DMS79 (cell line): ENCODE measurements at regions not wholly inside any gene's neighbourhood (a gene's known extent, or its start where the extent isn't known, plus 50 kb on each side); places are given as distances from the start of the nearest gene placed in this dataset.
"Not testable (repeated sequence)": the region's sequence is repeated elsewhere in the genome, so short reads cannot be mapped to it uniquely, and the experiment has no call there.

Source experiments
- DNase-seq: peaks from one replicate; lab custom pipeline; 2025; lab: John Stamatoyannopoulos, UW

- no peak for DNase-seq
Measured at GRCh38 chr5:101643794-101644193, 652.3 kb downstream of the SLCO4C1 start.

GRCh38 chr5:101637599-101637998, 658.5 kb downstream of the SLCO4C1 start:
- no peak for DNase-seq

- not testable (repeated sequence) for DNase-seq
Measured at GRCh38 chr5:101627770-101628169, 668.3 kb downstream of the SLCO4C1 start.

- no peak for DNase-seq
Measured at GRCh38 chr5:101626572-101626971, 669.5 kb downstream of the SLCO4C1 start.

GRCh38 chr5:101611039-101611438, 685.0 kb downstream of the SLCO4C1 start:
- DNase-seq = no peak

- no peak for DNase-seq
Measured at GRCh38 chr5:101608322-101608721, 687.8 kb downstream of the SLCO4C1 start.

GRCh38 chr5:101605700-101606099, 690.4 kb downstream of the SLCO4C1 start:
- no peak for DNase-seq

GRCh38 chr5:101600614-101601013, 695.5 kb downstream of the SLCO4C1 start:
- no peak for DNase-seq

- DNase-seq = no peak
Measured at GRCh38 chr5:101590384-101590783, 687.3 kb upstream of the ST8SIA4 start.

- no peak for DNase-seq
Measured at GRCh38 chr5:101585366-101585765, 682.3 kb upstream of the ST8SIA4 start.

GRCh38 chr5:101580591-101580990, 677.5 kb upstream of the ST8SIA4 start:
- DNase-seq = no peak

GRCh38 chr5:101574017-101574416, 670.9 kb upstream of the ST8SIA4 start:
- no peak for DNase-seq

- no peak for DNase-seq
Measured at GRCh38 chr5:101561018-101561417, 657.9 kb upstream of the ST8SIA4 start.

- no peak for DNase-seq
Measured at GRCh38 chr5:101543780-101544179, 640.7 kb upstream of the ST8SIA4 start.

GRCh38 chr5:101539315-101539714, 636.2 kb upstream of the ST8SIA4 start:
- no peak for DNase-seq

GRCh38 chr5:101535626-101536025, 632.5 kb upstream of the ST8SIA4 start:
- no peak for DNase-seq

- no peak for DNase-seq
Measured at GRCh38 chr5:101534491-101535110, 631.5 kb upstream of the ST8SIA4 start.

GRCh38 chr5:101532430-101532829, 629.3 kb upstream of the ST8SIA4 start:
- no peak for DNase-seq

GRCh38 chr5:101531026-101531425, 627.9 kb upstream of the ST8SIA4 start:
- DNase-seq = no peak

GRCh38 chr5:101529094-101529493, 626.0 kb upstream of the ST8SIA4 start:
- not testable (repeated sequence) for DNase-seq

GRCh38 chr5:101520417-101520816, 617.3 kb upstream of the ST8SIA4 start:
- DNase-seq = no peak

- no peak for DNase-seq
Measured at GRCh38 chr5:101517795-101518194, 614.7 kb upstream of the ST8SIA4 start.

GRCh38 chr5:101515721-101516120, 612.6 kb upstream of the ST8SIA4 start:
- no peak for DNase-seq

GRCh38 chr5:101505891-101506570, 602.9 kb upstream of the ST8SIA4 start:
- DNase-seq = no peak
